ENCODE measurements at regions not wholly inside any gene's neighbourhood (a gene's known extent, or its start where the extent isn't known, plus 50 kb on each side); places are given as distances from the start of the nearest gene placed in this dataset.
"Not testable (repeated sequence)": the region's sequence is repeated elsewhere in the genome, so short reads cannot be mapped to it uniquely, and the experiment has no call there.

- Mint-ChIP-seq H3K4me1 (no peaks in the 10 kb centered on the region), H3K27me3 (no peaks in the 10 kb centered on the region), H3K4me3 (no peak overlapping the region), H3K27ac (no peak overlapping the region), H3K9me3 (peaks cover 7% of the 10 kb centered on the region in 2 donors)
- no peak for DNase-seq
- no peak for ATAC-seq
These were observed 653.0 kb upstream of the FAM98A start for GRCh38 chr2:34252111-34252510.

- ATAC-seq (no peak), DNase-seq (no peak)
- no peak overlapping the region for H3K4me3 Mint-ChIP-seq
- no peak overlapping the region for H3K27ac Mint-ChIP-seq
- H3K9me3 Mint-ChIP-seq = peaks cover 7% of the 10 kb centered on the region in 2 donors
- H3K27me3 Mint-ChIP-seq = no peaks in the 10 kb centered on the region
- H3K4me1 Mint-ChIP-seq = no peaks in the 10 kb centered on the region
These were observed 652.5 kb upstream of the FAM98A start for GRCh38 chr2:34251578-34251977.

- DNase-seq = no peak
- ATAC-seq = no peak
- Mint-ChIP-seq H3K27me3 (no peaks in the 10 kb centered on the region), H3K4me3 (no peak overlapping the region), H3K9me3 (no peaks in the 10 kb centered on the region), H3K27ac (no peak overlapping the region), H3K4me1 (no peaks in the 10 kb centered on the region)
These were observed 645.1 kb upstream of the FAM98A start for GRCh38 chr2:34244195-34244594.

- no peak overlapping the region for H3K4me3 Mint-ChIP-seq
- ATAC-seq = no peak
- no peak overlapping the region for H3K27ac Mint-ChIP-seq
- no peaks in the 10 kb centered on the region for H3K4me1 Mint-ChIP-seq
- no peak for DNase-seq
- H3K9me3 Mint-ChIP-seq = peaks cover 0 to 8% of the 10 kb centered on the region in 2 donors
- no peaks in the 10 kb centered on the region for H3K27me3 Mint-ChIP-seq
These were observed 643.6 kb upstream of the FAM98A start for GRCh38 chr2:34242763-34243123.

- Mint-ChIP-seq H3K9me3 (peaks cover 0 to 13% of the 10 kb centered on the region in 2 donors), H3K27ac (no peak overlapping the region), H3K27me3 (no peaks in the 10 kb centered on the region), H3K4me3 (no peak overlapping the region), H3K4me1 (no peaks in the 10 kb centered on the region)
- no peak for ATAC-seq
- DNase-seq = no peak
These were observed 643.0 kb upstream of the FAM98A start for GRCh38 chr2:34241905-34242762.

- Mint-ChIP-seq H3K27ac (no peak overlapping the region), H3K4me3 (no peak overlapping the region), H3K9me3 (peaks cover 0 to 22% of the 10 kb centered on the region in 2 donors), H3K4me1 (no peaks in the 10 kb centered on the region), H3K27me3 (no peaks in the 10 kb centered on the region)
- ATAC-seq (no peak), DNase-seq (no peak)
These were observed 640.4 kb upstream of the FAM98A start for GRCh38 chr2:34239511-34239910.

GRCh38 chr2:34234823-34235222 is 635.7 kb upstream of the FAM98A start:
- peaks cover 0 to 22% of the 10 kb centered on the region in 2 donors for H3K9me3 Mint-ChIP-seq
- DNase-seq (no peak), ATAC-seq (no peak)
- no peak overlapping the region for H3K4me3 Mint-ChIP-seq
- no peak overlapping the region for H3K27ac Mint-ChIP-seq
- no peaks in the 10 kb centered on the region for H3K4me1 Mint-ChIP-seq
- H3K27me3 Mint-ChIP-seq = no peaks in the 10 kb centered on the region

- H3K9me3 Mint-ChIP-seq = no peaks in the 10 kb centered on the region
- no peak overlapping the region for H3K27ac Mint-ChIP-seq
- no peak overlapping the region for H3K4me3 Mint-ChIP-seq
- H3K27me3 Mint-ChIP-seq = no peaks in the 10 kb centered on the region
- DNase-seq = no peak
- no peaks in the 10 kb centered on the region for H3K4me1 Mint-ChIP-seq
- no peak for ATAC-seq
These were observed 630.9 kb upstream of the FAM98A start for GRCh38 chr2:34229998-34230397.

GRCh38 chr2:34215174-34215573 is 616.1 kb upstream of the FAM98A start:
- Mint-ChIP-seq H3K27ac (no peak overlapping the region), H3K27me3 (no peaks in the 10 kb centered on the region), H3K9me3 (peaks cover 12 to 26% of the 10 kb centered on the region in 2 donors), H3K4me3 (no peak overlapping the region), H3K4me1 (no peaks in the 10 kb centered on the region)
- DNase-seq (no peak), ATAC-seq (no peak)

- H3K9me3 Mint-ChIP-seq = peaks cover 30 to 65% of the 10 kb centered on the region in 2 donors
- H3K27me3 Mint-ChIP-seq, H3K27ac Mint-ChIP-seq, ATAC-seq, DNase-seq, H3K4me1 Mint-ChIP-seq, H3K4me3 Mint-ChIP-seq: not testable (repeated sequence)
These were observed 611.3 kb upstream of the FAM98A start for GRCh38 chr2:34210382-34210781.

- Mint-ChIP-seq H3K9me3 (peaks cover 23 to 40% of the 10 kb centered on the region in 2 donors), H3K4me3 (no peak overlapping the region), H3K27me3 (no peaks in the 10 kb centered on the region), H3K27ac (no peak overlapping the region), H3K4me1 (no peaks in the 10 kb centered on the region)
- DNase-seq (no peak), ATAC-seq (no peak)
These were observed 605.5 kb upstream of the FAM98A start for GRCh38 chr2:34204560-34204959.

GRCh38 chr2:34201099-34201498 is 602.0 kb upstream of the FAM98A start:
- DNase-seq (no peak), ATAC-seq (no peak)
- Mint-ChIP-seq H3K4me1 (no peaks in the 10 kb centered on the region), H3K27me3 (no peaks in the 10 kb centered on the region), H3K27ac (no peak overlapping the region), H3K4me3 (no peak overlapping the region), H3K9me3 (peaks cover 10 to 23% of the 10 kb centered on the region in 2 donors)

GRCh38 chr2:34199971-34200370 is 600.9 kb upstream of the FAM98A start:
- Mint-ChIP-seq H3K9me3 (peaks cover 10 to 18% of the 10 kb centered on the region in 2 donors), H3K27me3 (no peaks in the 10 kb centered on the region), H3K4me3 (no peak overlapping the region), H3K27ac (no peak overlapping the region), H3K4me1 (no peaks in the 10 kb centered on the region)
- DNase-seq (no peak), ATAC-seq (no peak)

GRCh38 chr2:34193164-34193563 is 594.1 kb upstream of the FAM98A start:
- H3K9me3 Mint-ChIP-seq = peaks cover 0 to 10% of the 10 kb centered on the region in 2 donors
- no peaks in the 10 kb centered on the region for H3K27me3 Mint-ChIP-seq
- ATAC-seq (no peak), DNase-seq (no peak)
- no peaks in the 10 kb centered on the region for H3K4me1 Mint-ChIP-seq
- peak overlapping the region in 1 of 2 donors; percentile 5 for H3K27ac Mint-ChIP-seq
- no peak overlapping the region for H3K4me3 Mint-ChIP-seq

- H3K4me3 Mint-ChIP-seq = no peak overlapping the region
- H3K27ac Mint-ChIP-seq = peak overlapping the region in 1 of 2 donors; percentile 52
- H3K4me1 Mint-ChIP-seq = no peaks in the 10 kb centered on the region
- ATAC-seq (no peak), DNase-seq (no peak)
- no peaks in the 10 kb centered on the region for H3K27me3 Mint-ChIP-seq
- H3K9me3 Mint-ChIP-seq = peaks cover 6 to 10% of the 10 kb centered on the region in 2 donors
These were observed 589.6 kb upstream of the FAM98A start for GRCh38 chr2:34188464-34189303.

GRCh38 chr2:34179511-34179910 is 580.4 kb upstream of the FAM98A start:
- no peak for DNase-seq
- Mint-ChIP-seq H3K27me3 (no peaks in the 10 kb centered on the region), H3K4me1 (no peaks in the 10 kb centered on the region), H3K4me3 (no peak overlapping the region), H3K9me3 (peaks cover 8% of the 10 kb centered on the region in 2 donors), H3K27ac (no peak overlapping the region)
- ATAC-seq = no peak

Measured in stimulated activated naive CD8-positive, alpha-beta T cell treated with anti-CD3 and anti-CD28 coated beads, Interleukin-15, amount 100 ng/mL, for 72 hours (primary cell).